PC-3 (cell line): ENCODE measurements at regions not wholly inside any gene's neighbourhood (a gene's known extent, or its start where the extent isn't known, plus 50 kb on each side); places are given as distances from the start of the nearest gene placed in this dataset.

Source experiments
- ATAC-seq: fragments of 200-7000 bp; cut with Tn5 transposase; 2 replicates; pipeline ENCODE4 v1.9.1; 2020; ENCODE audit warnings: mild to moderate bottlenecking, moderate library complexity
- BruUV-seq: library from RNA; stranded (reverse); fragments of 400-500 nt; replicated peaks from 2 replicates; lab custom pipeline; 2021; lab: Mats Ljungman, UMichigan
- CTCF ChIA-PET: fragments of 300-600 bp; sonication (Branson Sonifier 250); formaldehyde crosslinking; loops from one replicate; lab custom pipeline; 2022; ENCODE audit warnings: antibody characterized with exemption; lab: Charles Lee
- POLR2A ChIA-PET: fragments of 300-600 bp; sonication (Branson Sonifier 250); formaldehyde crosslinking; loops from one replicate; lab custom pipeline; 2022; ENCODE audit warnings: antibody characterized with exemption; ENCODE audit not compliant: unreplicated experiment; lab: Charles Lee
- DNase-seq: peaks from one replicate; pipeline ENCODE4 v3.0.0-alpha.2; 2015
- H2AFZ ChIP-seq: fragments of 300-600 bp; sonication (generic); 2 replicates; pipeline ENCODE4 v1.6.0; 2016; ENCODE audit warnings: antibody characterized with exemption, low read length
- H3F3A ChIP-seq: fragments of 300-600 bp; sonication (generic); one replicate; pipeline ENCODE4 v1.6.0; 2017; ENCODE audit warnings: antibody characterized with exemption, low read length, control low read depth, mild to moderate bottlenecking; ENCODE audit not compliant: unreplicated experiment
- H3K27ac ChIP-seq: fragments of 300-600 bp; sonication (generic); 2 replicates; pipeline ENCODE4 v1.5.1; 2016; ENCODE audit warnings: mild to moderate bottlenecking, low read length
- H3K27me3 ChIP-seq: fragments of 300-600 bp; sonication (generic); 2 replicates; pipeline ENCODE4 v1.6.1; 2016; ENCODE audit warnings: low read length, mixed read lengths
- H3K36me3 ChIP-seq: fragments of 300-600 bp; sonication (generic); 2 replicates; pipeline ENCODE4 v1.6.1; 2016; ENCODE audit warnings: low read depth, mixed run types, low read length, mixed read lengths
- H3K4me1 ChIP-seq: fragments of 300-600 bp; sonication (generic); 2 replicates; pipeline ENCODE4 v1.5.1; 2016; ENCODE audit warnings: low read length; ENCODE audit not compliant: insufficient read depth
- H3K4me2 ChIP-seq: fragments of 300-600 bp; sonication (generic); 2 replicates; pipeline ENCODE4 v1.6.0; 2016; ENCODE audit warnings: low read length
- H3K4me3 ChIP-seq: fragments of 300-600 bp; sonication (generic); 2 replicates; pipeline ENCODE4 v1.5.1; 2016; ENCODE audit warnings: mild to moderate bottlenecking, low read length, mixed read lengths
- H3K79me2 ChIP-seq: fragments of 300-600 bp; sonication (generic); 2 replicates; pipeline ENCODE4 v1.6.1; 2017; ENCODE audit warnings: low read length, mixed read lengths
- H3K9ac ChIP-seq: fragments of 300-600 bp; sonication (generic); 2 replicates; pipeline ENCODE4 v1.6.0; 2016; ENCODE audit warnings: mild to moderate bottlenecking, low read length
- H3K9me2 ChIP-seq: fragments of 300-600 bp; sonication (generic); replicated peaks from 2 replicates; pipeline ENCODE4 v1.6.1; 2016; ENCODE audit warnings: mixed run types, low read length, mixed read lengths
- H3K9me3 ChIP-seq: fragments of 300-600 bp; sonication (generic); 2 replicates; pipeline ENCODE4 v1.6.1; 2016; ENCODE audit warnings: low read length, mixed read lengths
- H4K20me1 ChIP-seq: fragments of 300-600 bp; sonication (generic); 2 replicates; pipeline ENCODE4 v1.6.1; 2016; ENCODE audit warnings: low read length, mixed read lengths
- CTCF ChIP-seq: fragments of 300-600 bp; sonication (generic); conservative IDR thresholded peaks from 2 replicates; pipeline ENCODE4 v1.5.1; 2017; ENCODE audit warnings: antibody characterized with exemption, low read depth, mild to moderate bottlenecking, low read length
- EZH2 ChIP-seq: fragments of 300-600 bp; sonication (generic); IDR thresholded peaks from one replicate; pipeline ENCODE4 v1.6.1; 2017; ENCODE audit warnings: antibody characterized with exemption, mild to moderate bottlenecking, low read length; ENCODE audit not compliant: unreplicated experiment
- EZH2phosphoT487 ChIP-seq: fragments of 300-600 bp; sonication (generic); IDR thresholded peaks from 2 replicates; pipeline ENCODE4 v1.6.1; 2018; ENCODE audit warnings: mild to moderate bottlenecking, antibody characterized with exemption, low read length, borderline replicate concordance
- intact Hi-C: fragments of 100-400 bp; cut with micrococcal nuclease; formaldehyde crosslinking; loops from 2 replicates; pipeline ENCODE4 v1.9.0; 2023

- ATAC-seq (no peak), DNase-seq (no peak)
- intact Hi-C loops = no loop called here
- H4K20me1 ChIP-seq = no peaks in the 10 kb centered on the region
- no peaks in the 10 kb centered on the region for H3K27me3 ChIP-seq
- H3K4me1 ChIP-seq = no peaks in the 10 kb centered on the region
- H3K4me3 ChIP-seq = no peak overlapping the region
- no peaks in the 10 kb centered on the region for H3K79me2 ChIP-seq
- H2AFZ ChIP-seq = no peak overlapping the region
- no peak overlapping the region for H3K4me2 ChIP-seq
- TF ChIP-seq CTCF (no peak), EZH2phosphoT487 (no peak), EZH2 (no peak)
- CTCF ChIA-PET = no interaction called here
- no peak overlapping the region for H3K9ac ChIP-seq
- H3K9me2 ChIP-seq = no peaks in the 10 kb centered on the region
- BruUV-seq = no TSS peak
- no peaks in the 10 kb centered on the region for H3K36me3 ChIP-seq
- H3K9me3 ChIP-seq = no peaks in the 10 kb centered on the region
- no peak overlapping the region for H3K27ac ChIP-seq
- H3F3A ChIP-seq = no peaks in the 10 kb centered on the region
- POLR2A ChIA-PET = no interaction called here
These were observed 118.2 kb downstream of the CD83 start for GRCh38 chr6:14235653-14236356.

GRCh38 chr6:14239097-14239496 lies 121.5 kb downstream of the CD83 start:
- Histone ChIP-seq H3K27me3 (no peaks in the 10 kb centered on the region), H3K27ac (no peak overlapping the region), H3K9me3 (no peaks in the 10 kb centered on the region), H3K4me3 (no peak overlapping the region), H2AFZ (no peak overlapping the region), H4K20me1 (no peaks in the 10 kb centered on the region), H3K36me3 (no peaks in the 10 kb centered on the region), H3K4me1 (no peaks in the 10 kb centered on the region), H3K79me2 (no peaks in the 10 kb centered on the region), H3K4me2 (no peak overlapping the region), H3K9me2 (no peaks in the 10 kb centered on the region), H3F3A (no peaks in the 10 kb centered on the region), H3K9ac (no peak overlapping the region)
- ATAC-seq = no peak
- DNase-seq = no peak
- TF ChIP-seq CTCF (no peak), EZH2phosphoT487 (no peak)
- CTCF ChIA-PET = no interaction called here
- intact Hi-C loops = no loop called here
- POLR2A ChIA-PET = interaction anchor here (0.6 kb wide), 1 partner anchor 249 kb away, joined by 7 read pairs; no protein-coding TSS in a partner anchor
- no TSS peak for BruUV-seq

- Histone ChIP-seq H3K9me3 (no peaks in the 10 kb centered on the region), H4K20me1 (no peaks in the 10 kb centered on the region), H3K9ac (no peak overlapping the region), H3K27me3 (no peaks in the 10 kb centered on the region), H3K79me2 (no peaks in the 10 kb centered on the region), H3K36me3 (no peaks in the 10 kb centered on the region), H3F3A (no peaks in the 10 kb centered on the region), H3K4me3 (no peak overlapping the region), H3K4me1 (no peaks in the 10 kb centered on the region), H2AFZ (no peak overlapping the region), H3K9me2 (no peaks in the 10 kb centered on the region), H3K27ac (no peak overlapping the region), H3K4me2 (no peak overlapping the region)
- TF ChIP-seq EZH2phosphoT487 = no peak
- TF ChIP-seq CTCF = no peak
- TF ChIP-seq EZH2 = no peak
- POLR2A ChIA-PET = no interaction called here
- no peak for DNase-seq
- intact Hi-C loops = no loop called here
- ATAC-seq = no peak
- BruUV-seq = no TSS peak
- CTCF ChIA-PET = no interaction called here
These were observed 123.0 kb downstream of the CD83 start for GRCh38 chr6:14240411-14241166.
